GM12878 (cell line): ENCODE measurements at regions not wholly inside any gene's neighbourhood (a gene's known extent, or its start where the extent isn't known, plus 50 kb on each side); places are given as distances from the start of the nearest gene placed in this dataset.

Source experiments
- ATAC-seq: fragments of 200-7000 bp; cut with Tn5 transposase; 3 replicates; pipeline ENCODE4 v1.9.1; 2020; ENCODE audit warnings: mild to moderate bottlenecking, moderate library complexity
- BruUV-seq: library from RNA; stranded (reverse); fragments of 400-500 nt; replicated peaks from 2 replicates; lab custom pipeline; 2021; lab: Mats Ljungman, UMichigan
- CTCF ChIA-PET: fragments of 300-600 bp; sonication (Branson Sonifier 250); formaldehyde crosslinking; extraction: SDS; loops from one replicate; lab custom pipeline; 2021; ENCODE audit warnings: inconsistent platforms; lab: Yijun Ruan, JAX
- POLR2A ChIA-PET: fragments of 350-600 bp; formaldehyde crosslinking; extraction: SDS; loops from one replicate; lab custom pipeline; 2021; ENCODE audit warnings: inconsistent platforms; lab: Charles Lee
- RAD21 ChIA-PET: fragments of 300-600 bp; sonication (Branson Sonifier 250); formaldehyde crosslinking; loops from one replicate; lab custom pipeline; 2023; ENCODE audit warnings: antibody characterized with exemption; ENCODE audit not compliant: unreplicated experiment; lab: Charles Lee
- SMC1A ChIA-PET: fragments of 300-600 bp; sonication (Branson Sonifier 250); formaldehyde crosslinking; loops from one replicate; lab custom pipeline; 2023; ENCODE audit not compliant: unreplicated experiment, uncharacterized antibody; lab: Charles Lee
- DNase-seq: peaks from one replicate; pipeline ENCODE4 v3.0.0-alpha.2; 2011; ENCODE audit warnings: low read depth, low spot score
- FAIRE-seq: peaks from 3 replicates; lab custom pipeline; 2011; peaks lifted over from hg19 to GRCh38; lab: Jason Lieb, UNC
- H2AFZ ChIP-seq: 2 replicates; pipeline ENCODE4 v1.6.0; 2011; ENCODE audit warnings: low read depth, low read length, control low read depth; ENCODE audit not compliant: control insufficient read depth
- H3K27ac ChIP-seq: 2 replicates; pipeline ENCODE4 v1.5.1; 2011; ENCODE audit warnings: control low read depth; ENCODE audit not compliant: control insufficient read depth, insufficient read depth
- H3K27me3 ChIP-seq, 2 experiments: replicated peaks in 1 of 2; 2 replicates each; pipeline versions ENCODE4 v1.6.0 to v1.6.1; 2011; ENCODE audit warnings: low read length in 1 of 2; ENCODE audit not compliant: control insufficient read depth in 2 of 2, insufficient read depth in 2 of 2
- H3K36me3 ChIP-seq, 2 experiments: 2 replicates each; pipeline ENCODE4 v1.5.1; 2011; ENCODE audit warnings: low read length in 1 of 2; ENCODE audit not compliant: control insufficient read depth in 2 of 2, insufficient read depth in 2 of 2
- H3K4me1 ChIP-seq: 2 replicates; pipeline ENCODE4 v1.6.1; 2011; ENCODE audit warnings: mild to moderate bottlenecking, low read length, moderate library complexity, mixed read lengths; ENCODE audit not compliant: control insufficient read depth, insufficient read depth
- H3K4me2 ChIP-seq: 2 replicates; pipeline ENCODE4 v1.6.0; 2011; ENCODE audit warnings: control low read depth; ENCODE audit not compliant: control insufficient read depth, insufficient read depth
- H3K4me3 ChIP-seq: fragments of 200-600 bp; sonication (generic); 2 replicates; pipeline ENCODE4 v1.5.1; 2016
- H3K79me2 ChIP-seq: 2 replicates; pipeline ENCODE4 v1.6.0; 2011; ENCODE audit warnings: low read length; ENCODE audit not compliant: control insufficient read depth, insufficient read depth
- H3K9ac ChIP-seq: 2 replicates; pipeline ENCODE4 v1.8.0; 2011; ENCODE audit warnings: low read length, control low read depth, mixed read lengths; ENCODE audit not compliant: control insufficient read depth, insufficient read depth
- H3K9me3 ChIP-seq: replicated peaks from 3 replicates; pipeline ENCODE4 v1.5.1; 2011; ENCODE audit warnings: mild to moderate bottlenecking, low read length; ENCODE audit not compliant: control insufficient read depth, insufficient read depth
- H4K20me1 ChIP-seq: 2 replicates; pipeline ENCODE4 v1.6.0; 2011; ENCODE audit not compliant: control insufficient read depth, insufficient read depth
- BCL3 ChIP-seq: IDR thresholded peaks from 2 replicates; pipeline ENCODE4 v1.6.1; 2011; ENCODE audit warnings: borderline replicate concordance, low read depth, mild to moderate bottlenecking, moderate library complexity, low read length; ENCODE audit not compliant: insufficient read depth, poor library complexity, severe bottlenecking
- BMI1 ChIP-seq: fragments of 450-650 bp; IDR thresholded peaks from 2 replicates; pipeline ENCODE4 v1.6.1; 2016; ENCODE audit warnings: mild to moderate bottlenecking, moderate library complexity, borderline replicate concordance
- FOXK2 ChIP-seq: fragments of 450-650 bp; IDR thresholded peaks from 2 replicates; pipeline ENCODE4 v1.6.1; 2017; ENCODE audit warnings: mild to moderate bottlenecking, moderate library complexity
- GABPA ChIP-seq: IDR thresholded peaks from 2 replicates; pipeline ENCODE4 v1.6.1; 2014; ENCODE audit warnings: antibody characterized with exemption, low read depth, mild to moderate bottlenecking, inconsistent platforms
- IKZF1 ChIP-seq: fragments of 450-650 bp; conservative IDR thresholded peaks from 2 replicates; pipeline ENCODE4 v1.6.1; 2017; ENCODE audit warnings: antibody characterized with exemption, mild to moderate bottlenecking
- IRF5 ChIP-seq: fragments of 450-650 bp; IDR thresholded peaks from 2 replicates; pipeline ENCODE4 v1.6.1; 2017; ENCODE audit warnings: borderline replicate concordance
- KLF5 ChIP-seq: fragments of 450-650 bp; IDR thresholded peaks from 2 replicates; pipeline ENCODE4 v1.6.1; 2014; ENCODE audit warnings: mild to moderate bottlenecking; ENCODE audit not compliant: partially characterized antibody
- MXI1 ChIP-seq: fragments of 150-350 bp; IDR thresholded peaks from 2 replicates; pipeline ENCODE4 v1.6.1; 2011; ENCODE audit warnings: low read depth, mild to moderate bottlenecking, inconsistent platforms, low read length, improper control_type of control experiment
- MYC ChIP-seq: IDR thresholded peaks from 2 replicates; pipeline ENCODE4 v1.6.1; 2011; ENCODE audit warnings: mild to moderate bottlenecking, low read length, moderate library complexity, inconsistent platforms; ENCODE audit not compliant: insufficient read depth, insufficient replicate concordance, insufficient read length, severe bottlenecking
- PAX5 ChIP-seq: IDR thresholded peaks from 2 replicates; pipeline ENCODE4 v1.6.1; 2011; ENCODE audit warnings: low read depth, low read length, borderline replicate concordance
- PKNOX1 ChIP-seq: fragments of 450-650 bp; IDR thresholded peaks from 2 replicates; pipeline ENCODE4 v1.6.1; 2016; ENCODE audit warnings: mild to moderate bottlenecking
- RELA ChIP-seq: fragments of 450-650 bp; IDR thresholded peaks from 2 replicates; pipeline ENCODE4 v1.8.0; 2014; ENCODE audit warnings: borderline replicate concordance; ENCODE audit not compliant: partially characterized antibody
- RFX5 ChIP-seq: IDR thresholded peaks from 2 replicates; pipeline ENCODE4 v1.6.1; 2011; ENCODE audit warnings: low read depth, low read length, improper control_type of control experiment
- SMAD1 ChIP-seq: fragments of 450-650 bp; IDR thresholded peaks from 2 replicates; pipeline ENCODE4 v1.6.1; 2018; ENCODE audit warnings: mild to moderate bottlenecking, low read depth; ENCODE audit not compliant: partially characterized antibody
- TCF12 ChIP-seq: IDR thresholded peaks from 2 replicates; pipeline ENCODE4 v1.6.1; 2011; ENCODE audit warnings: low read depth, mild to moderate bottlenecking, low read length
- ZNF24 ChIP-seq: fragments of 450-650 bp; IDR thresholded peaks from 2 replicates; pipeline ENCODE4 v1.6.1; 2017; ENCODE audit warnings: antibody characterized with exemption, mild to moderate bottlenecking
- ZNF384 ChIP-seq: IDR thresholded peaks from 2 replicates; pipeline ENCODE4 v1.6.1; 2012; ENCODE audit warnings: low read depth, mild to moderate bottlenecking, low read length, improper control_type of control experiment, borderline replicate concordance
- WGBS: methylation state at CpG from one replicate; pipeline ENCODE4 v1.1.6; 2016; ENCODE audit warnings: low lambda C conversion rate; ENCODE audit not compliant: insufficient replicate concordance, insufficient coverage; ENCODE audit errors: missing lambda C conversion rate; 5-methylcytosine and 5-hydroxymethylcytosine counted together
- in situ Hi-C: fragments of 300-500 bp; cut with MboI; formaldehyde crosslinking; loops from 9 replicates; pipeline ENCODE4 v1.14.3; 2018; ENCODE audit warnings: mixed read lengths
- intact Hi-C: fragments of 100-400 bp; cut with micrococcal nuclease; formaldehyde crosslinking; loops from one replicate; pipeline ENCODE4 v1.14.2; 2022; ENCODE audit not compliant: unreplicated experiment

GRCh38 chr3:26839001-26839400 lies 216.4 kb downstream of the LRRC3B start (continued):
- TF ChIP-seq RELA (no peak), IRF5 (no peak), BMI1 (no peak), IKZF1 (no peak), ZNF384 (no peak), MYC (no peak)
- TF ChIP-seq, all 136 proteins: peak for 0

GRCh38 chr3:26840272-26840870 lies 217.8 kb downstream of the LRRC3B start:
- Histone ChIP-seq H4K20me1 (no peaks in the 10 kb centered on the region), H2AFZ (no peak overlapping the region), H3K4me1 (no peaks in the 10 kb centered on the region), H3K9ac (no peak overlapping the region), H3K27ac (no peak overlapping the region), H3K4me3 (no peak overlapping the region), H3K9me3 (no peaks in the 10 kb centered on the region), H3K27me3 (no peaks in the 10 kb centered on the region), H3K36me3 (no peaks in the 10 kb centered on the region), H3K4me2 (no peak overlapping the region), H3K79me2 (no peaks in the 10 kb centered on the region)
- WGBS = 0% methylated on average over 1 of the region's 1 CpG
- ChIA-PET POLR2A (no interaction called here), RAD21 (no interaction called here), CTCF (no interaction called here), SMC1A (no interaction called here)
- intact Hi-C loops = no loop called here
- FAIRE-seq = no peak
- BruUV-seq = no TSS peak
- ATAC-seq = no peak
- in situ Hi-C loops = no loop called here
- no peak for DNase-seq
- TF ChIP-seq GABPA = no peak
- TF ChIP-seq KLF5 = no peak
- no peak for TF ChIP-seq FOXK2
- TF ChIP-seq RFX5 = no peak
- TF ChIP-seq BCL3 = no peak
- no peak for TF ChIP-seq ZNF24
- TF ChIP-seq PAX5 = no peak
- no peak for TF ChIP-seq MXI1
- TF ChIP-seq SMAD1 = no peak
- no peak for TF ChIP-seq TCF12
- no peak for TF ChIP-seq PKNOX1
